GM21360 (cell line): ENCODE measurements at regions not wholly inside any gene's neighbourhood (a gene's known extent, or its start where the extent isn't known, plus 50 kb on each side); places are given as distances from the start of the nearest gene placed in this dataset.
"Not testable (repeated sequence)": the region's sequence is repeated elsewhere in the genome, so short reads cannot be mapped to it uniquely, and the experiment has no call there.

ENCODE experiments used
- ATAC-seq: cut with Tn5 transposase; IDR thresholded peaks from one replicate; pipeline ENCODE4 v1.9.1; 2021; ENCODE audit warnings: mild to moderate bottlenecking, moderate library complexity; ENCODE audit not compliant: unreplicated experiment

GRCh38 chr3:81068546-81068945, 692.9 kb downstream of the GBE1 start:
- ATAC-seq, result no peak

DNA sequence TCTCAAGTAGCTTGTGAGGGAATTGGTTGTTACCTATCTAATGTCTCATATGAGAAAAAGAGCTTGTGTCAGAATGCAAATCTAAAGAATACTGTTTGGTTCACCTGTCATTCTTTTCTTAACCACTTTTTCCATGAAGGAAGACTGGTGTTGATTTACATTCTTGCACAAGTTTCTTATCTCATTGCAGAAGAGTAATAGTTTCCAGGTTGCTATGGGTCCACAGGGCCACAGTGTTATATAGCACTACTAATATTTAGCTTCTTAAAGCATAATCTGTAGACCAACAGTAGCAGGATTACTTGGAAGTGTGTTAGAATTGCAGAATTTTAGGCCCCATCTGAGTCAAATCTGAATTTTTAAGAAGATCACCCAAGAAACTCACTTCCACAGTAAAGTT, 697.5 kb downstream of the GBE1 start:
- ATAC-seq, result no peak

- not testable (repeated sequence) for ATAC-seq
These were observed 710.3 kb downstream of the GBE1 start for GRCh38 chr3:81051133-81051532.

DNA sequence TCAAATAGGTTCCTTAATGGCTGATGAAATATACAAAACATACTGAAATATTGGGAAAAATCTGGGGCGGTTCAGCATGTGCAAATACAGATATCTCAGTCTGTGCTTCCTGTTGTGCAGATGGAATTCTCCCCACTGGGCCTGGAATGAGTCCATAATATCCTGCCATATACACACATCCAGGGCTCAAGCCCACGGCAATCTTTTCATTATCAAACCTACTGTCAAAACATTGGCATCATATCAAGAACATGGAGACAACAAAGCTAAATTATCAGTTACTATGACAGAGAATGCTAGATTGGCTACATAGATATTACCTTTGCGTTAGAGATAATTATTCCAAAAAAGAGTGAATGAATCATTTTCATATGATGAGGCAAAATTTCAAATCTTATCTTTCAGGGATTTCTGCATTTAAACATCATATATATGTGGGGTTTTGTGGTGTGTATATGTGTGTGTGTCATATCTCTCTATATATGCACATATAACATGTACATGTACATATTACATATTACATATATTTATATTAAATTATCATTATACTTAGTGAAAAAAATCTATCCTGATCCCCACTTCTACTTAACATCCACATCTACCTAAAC, 713.3 kb downstream of the GBE1 start:
- ATAC-seq, result no peak

DNA sequence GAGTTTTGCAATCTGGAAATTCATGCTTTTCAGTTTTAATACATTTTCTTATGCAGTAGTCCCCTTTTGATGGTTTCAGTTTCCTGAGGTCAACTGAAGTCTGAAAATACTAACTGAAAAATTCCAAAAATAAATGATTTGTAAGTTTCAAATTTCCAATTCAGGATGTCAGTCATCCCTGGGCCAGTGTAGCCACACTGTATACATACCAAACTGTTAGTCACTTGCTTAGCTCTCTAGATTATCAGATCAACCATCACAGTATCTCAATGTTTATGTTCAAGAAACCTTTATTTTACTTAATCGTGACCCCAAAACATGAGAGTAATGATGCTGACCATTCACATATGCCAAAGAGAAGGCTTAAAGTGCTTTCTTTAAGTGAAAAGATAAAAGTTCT, 715.5 kb downstream of the GBE1 start:
- no peak for ATAC-seq

GRCh38 chr3:81045246-81045645, 716.2 kb downstream of the GBE1 start:
- no peak for ATAC-seq

- ATAC-seq, result no peak
These were observed 717.7 kb downstream of the GBE1 start for GRCh38 chr3:81043660-81044199.

GRCh38 chr3:81043009-81043408, 718.4 kb downstream of the GBE1 start:
- ATAC-seq, result no peak

- no peak for ATAC-seq
These were observed 720.1 kb downstream of the GBE1 start for GRCh38 chr3:81041331-81041730.

DNA sequence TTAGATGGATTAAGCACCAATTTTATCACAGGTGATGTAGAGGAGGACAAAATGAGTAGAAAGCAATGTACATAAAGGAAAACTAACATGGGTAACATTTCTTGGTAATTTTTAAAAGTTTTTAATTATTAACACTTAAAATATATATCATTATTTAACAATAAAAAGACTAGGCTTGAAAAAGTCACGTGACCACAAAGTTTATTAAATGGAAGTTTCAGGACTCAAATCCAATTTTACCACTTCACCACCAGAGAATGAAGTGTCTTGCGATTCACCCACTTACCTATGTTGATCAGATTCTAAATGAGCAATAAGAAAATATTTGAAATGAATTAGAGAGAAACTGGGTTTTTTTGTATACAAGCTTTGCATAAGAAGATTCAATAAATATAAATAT, 721.3 kb downstream of the GBE1 start:
- no peak for ATAC-seq

DNA sequence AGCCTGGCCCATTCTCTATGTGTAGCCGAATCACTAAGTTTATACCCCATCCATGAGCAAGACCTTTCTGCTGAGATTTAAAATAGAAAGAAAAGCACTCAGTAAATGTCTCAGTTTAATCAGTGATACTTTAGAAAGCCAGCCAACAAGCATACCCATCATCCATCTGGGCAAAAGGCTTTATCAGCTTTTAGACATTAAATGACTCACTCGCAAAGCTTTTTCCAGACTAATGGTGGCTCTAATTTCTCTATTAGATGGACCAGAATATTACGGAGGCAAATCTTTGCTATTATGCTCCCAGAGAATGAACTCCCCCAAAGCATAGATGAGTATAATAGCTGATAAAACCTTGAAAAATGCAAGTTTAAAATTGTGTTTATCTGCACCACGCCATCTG, 727.8 kb downstream of the GBE1 start:
- ATAC-seq, result no peak

- no peak for ATAC-seq
These were observed 728.3 kb downstream of the GBE1 start for GRCh38 chr3:81033185-81033584.

GRCh38 chr3:81029861-81030260, 731.6 kb downstream of the GBE1 start:
- no peak for ATAC-seq

GRCh38 chr3:81027344-81027743, 734.1 kb downstream of the GBE1 start:
- ATAC-seq, result no peak

- ATAC-seq, result no peak
These were observed 736.9 kb downstream of the GBE1 start for GRCh38 chr3:81024560-81024959.

DNA sequence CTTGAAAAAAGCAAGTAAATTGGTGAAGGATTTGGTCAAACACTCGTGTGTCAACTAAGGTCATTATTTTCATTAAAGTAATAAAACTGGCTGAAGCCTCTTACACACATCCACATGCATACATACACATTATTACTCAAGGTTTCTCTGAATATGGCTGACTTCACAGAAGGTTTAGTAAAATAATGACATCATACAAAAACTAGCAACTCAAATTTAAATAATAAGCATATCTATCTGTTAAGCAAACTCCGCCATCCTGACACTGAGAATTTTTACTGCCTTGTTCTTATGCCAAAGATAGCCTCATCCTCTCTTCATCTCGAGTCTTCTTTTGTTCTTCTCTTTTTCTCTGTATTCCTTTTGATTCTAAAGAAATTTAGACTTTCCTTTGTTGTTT, 739.1 kb downstream of the GBE1 start:
- ATAC-seq, result no peak

- ATAC-seq, result no peak
These were observed 748.1 kb downstream of the GBE1 start for GRCh38 chr3:81013360-81013759.

- ATAC-seq, result no peak
These were observed 755.5 kb downstream of the GBE1 start for GRCh38 chr3:81005992-81006391.

DNA sequence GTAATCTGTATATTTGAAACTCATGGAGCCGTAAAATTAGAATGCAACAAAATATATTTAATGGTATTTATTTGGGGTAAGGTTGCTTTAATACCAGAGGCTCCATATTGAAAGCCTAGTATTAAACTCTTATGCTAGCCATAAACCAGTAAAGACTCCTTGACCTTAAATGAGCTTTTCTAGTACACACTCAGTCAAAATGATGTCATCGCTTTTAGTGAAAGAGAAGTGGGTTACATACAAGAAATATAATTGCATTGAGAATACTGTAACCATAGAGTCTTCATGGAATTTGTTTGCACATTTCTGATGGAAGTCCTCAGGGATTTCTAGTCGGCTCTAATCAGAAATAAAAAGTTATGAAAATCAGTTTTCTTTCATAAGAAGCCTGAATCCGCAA, 757.6 kb downstream of the GBE1 start:
- ATAC-seq, result no peak

GRCh38 chr3:81003008-81003645, 758.3 kb downstream of the GBE1 start:
- ATAC-seq, result no peak

- ATAC-seq, result no peak
These were observed 762.0 kb downstream of the GBE1 start for GRCh38 chr3:80999481-80999880.

GRCh38 chr3:80998022-80998421, 763.4 kb downstream of the GBE1 start:
- no peak for ATAC-seq

- ATAC-seq, result no peak
These were observed 763.8 kb downstream of the GBE1 start for GRCh38 chr3:80997622-80998021.
